HepG2 (cell line): ENCODE measurements at regions not wholly inside any gene's neighbourhood (a gene's known extent, or its start where the extent isn't known, plus 50 kb on each side); places are given as distances from the start of the nearest gene placed in this dataset.

Source experiments
- CBFB ChIP-seq: sonication (generic); formaldehyde crosslinking; IDR thresholded peaks from 2 replicates; pipeline ENCODE4 v1.4.0; 2020; ENCODE audit warnings: missing genetic modification reagents
- CTCF ChIP-seq: sonication (generic); formaldehyde crosslinking; IDR thresholded peaks from 2 replicates; pipeline ENCODE4 v1.5.0; 2020; ENCODE audit warnings: mild to moderate bottlenecking, missing genetic modification reagents, moderate library complexity
- ELF1 ChIP-seq: sonication (generic); formaldehyde crosslinking; IDR thresholded peaks from 2 replicates; pipeline ENCODE4 v1.4.0; 2020; ENCODE audit warnings: missing genetic modification reagents
- EP300 ChIP-seq, 3 experiments: sonication (generic) in 1 of 3; formaldehyde crosslinking in 1 of 3; IDR thresholded peaks; 2 replicates each; pipeline versions ENCODE4 v1.5.1 to v1.6.1; 2011 to 2020; ENCODE audit warnings: low read depth in 2 of 3, low read length in 2 of 3, borderline replicate concordance in 1 of 3, improper control_type of control experiment in 1 of 3, mild to moderate bottlenecking in 1 of 3, missing genetic modification reagents in 1 of 3, moderate library complexity in 1 of 3
- FIP1L1 ChIP-seq: fragments of 200-400 bp; formaldehyde crosslinking; IDR thresholded peaks from 2 replicates; pipeline ENCODE4 v1.6.1; 2018; ENCODE audit warnings: low read depth, mild to moderate bottlenecking, low read length, moderate library complexity, borderline replicate concordance; ENCODE audit not compliant: insufficient read depth
- HDAC6 ChIP-seq: fragments of 200-600 bp; sonication (generic); IDR thresholded peaks from 2 replicates; pipeline ENCODE4 v1.7.0; 2017; ENCODE audit warnings: mild to moderate bottlenecking, antibody characterized with exemption, low read length, low read depth
- MXD4 ChIP-seq: IDR thresholded peaks from 2 replicates; pipeline ENCODE4 v1.6.1; 2016; ENCODE audit warnings: mild to moderate bottlenecking, missing biosample characterization, missing genetic modification reagents
- NR3C1 ChIP-seq: sonication (generic); formaldehyde crosslinking; IDR thresholded peaks from 2 replicates; pipeline ENCODE4 v1.4.0; 2020; ENCODE audit warnings: missing genetic modification reagents
- PRDM10 ChIP-seq: sonication (generic); formaldehyde crosslinking; IDR thresholded peaks from 2 replicates; pipeline ENCODE4 v1.4.0; 2020; ENCODE audit warnings: low read depth, missing genetic modification reagents
- SIN3A ChIP-seq: IDR thresholded peaks from 2 replicates; pipeline ENCODE4 v1.6.1; 2011; ENCODE audit warnings: low read depth, mild to moderate bottlenecking, control low read depth, low read length, borderline replicate concordance
- ZFP36 ChIP-seq: fragments of 150-350 bp; IDR thresholded peaks from 2 replicates; pipeline ENCODE4 v1.6.1; 2018; ENCODE audit warnings: borderline replicate concordance, low read length, low read depth; ENCODE audit not compliant: partially characterized antibody
- ZNF350 ChIP-seq: sonication (generic); formaldehyde crosslinking; IDR thresholded peaks from 2 replicates; pipeline ENCODE4 v1.4.0; 2020; ENCODE audit warnings: mild to moderate bottlenecking, low read depth, missing genetic modification reagents, borderline replicate concordance
- ZNF644 ChIP-seq: IDR thresholded peaks from 2 replicates; pipeline ENCODE4 v1.6.1; 2016; ENCODE audit warnings: low read depth
- ZNF720 ChIP-seq: sonication (generic); formaldehyde crosslinking; IDR thresholded peaks from 2 replicates; pipeline ENCODE4 v1.4.0; 2020; ENCODE audit warnings: missing genetic modification reagents

- TF ChIP-seq HDAC6: no peak
- TF ChIP-seq CBFB (CRISPR knock-in tag): no peak
- no peak for TF ChIP-seq CTCF (CRISPR knock-in tag)
- TF ChIP-seq EP300 (IDR thresholded peaks at IDR 0.05; ENCODE audit: low read depth in 2 of 2, low read length in 2 of 2): no peak
- no peak for TF ChIP-seq EP300 (CRISPR knock-in tag; IDR thresholded peaks at IDR 0.05; ENCODE audit: borderline replicate concordance)
- TF ChIP-seq ZNF350: no peak
- no peak for TF ChIP-seq ZFP36
- TF ChIP-seq SIN3A: no peak
- TF ChIP-seq ZNF720: no peak
- no peak for TF ChIP-seq FIP1L1
- no peak for TF ChIP-seq MXD4 (CRISPR knock-in tag)
- no peak for TF ChIP-seq ELF1 (CRISPR knock-in tag)
- no peak for TF ChIP-seq NR3C1 (CRISPR knock-in tag)
- no peak for TF ChIP-seq PRDM10 (CRISPR knock-in tag)
- TF ChIP-seq ZNF644: no peak
Observed at GRCh38 chr12:28750946-28751685, 398.0 kb upstream of the FAR2 start.
